T-cell (primary cell): ENCODE measurements at regions not wholly inside any gene's neighbourhood (a gene's known extent, or its start where the extent isn't known, plus 50 kb on each side); places are given as distances from the start of the nearest gene placed in this dataset.

Experiments
- ATAC-seq, 4 experiments: fragments of 200-7000 bp in 3 of 4; fragments of 150-1000 bp in 1 of 4; cut with Tn5 transposase; replicated peaks in 1 of 4; 1 replicate in 3 of 4; 2 replicates in 1 of 4; pipeline ENCODE4 v1.10.0; 2021; ENCODE audit warnings: moderate library complexity in 3 of 4, mild to moderate bottlenecking in 2 of 4, moderate number of reproducible peaks in 1 of 4
- CTCF ChIA-PET, 2 donors: fragments of 300-600 bp; sonication (Branson Sonifier 250); formaldehyde crosslinking; loops; one replicate each; lab custom pipeline; 2022; ENCODE audit warnings: antibody characterized with exemption in 2 of 2; lab: Charles Lee
- POLR2A ChIA-PET, 2 donors: fragments of 300-600 bp; sonication (Branson Sonifier 250); formaldehyde crosslinking; loops; one replicate each; lab custom pipeline; 2022; ENCODE audit warnings: antibody characterized with exemption in 2 of 2; lab: Charles Lee
- DNase-seq, 35 experiments: peaks; one replicate each; pipeline versions ENCODE4 v3.0.0 to v3.0.0-alpha.2; 2013 to 2023
- H3K27ac ChIP-seq: one replicate; pipeline ENCODE4 v1.5.1; 2013; ENCODE audit warnings: low read length
- H3K27me3 ChIP-seq, 2 experiments: replicated peaks in 1 of 2; 1 replicate in 1 of 2; 2 replicates in 1 of 2; pipeline versions ENCODE4 v1.6.1 to v1.7.0; 2013; ENCODE audit warnings: low read length in 1 of 2, mixed read lengths in 1 of 2; ENCODE audit not compliant: control insufficient read depth in 2 of 2, insufficient read depth in 2 of 2; ENCODE audit errors: extremely low read depth in 1 of 2
- H3K36me3 ChIP-seq, 2 donors: 1 replicate in 1 of 2; 2 replicates in 1 of 2; pipeline versions ENCODE4 v1.6.1 to v1.7.0; 2013; ENCODE audit warnings: low read length in 1 of 2; ENCODE audit not compliant: control insufficient read depth in 2 of 2, insufficient read depth in 1 of 2; ENCODE audit errors: extremely low read depth in 1 of 2
- H3K4me1 ChIP-seq, 2 experiments: 1 replicate in 1 of 2; 2 replicates in 1 of 2; pipeline versions ENCODE4 v1.6.1 to v1.7.0; 2013; ENCODE audit warnings: low read length in 2 of 2, mixed read lengths in 1 of 2; ENCODE audit not compliant: insufficient read depth in 2 of 2, control insufficient read depth in 1 of 2; ENCODE audit errors: extremely low read depth in 1 of 2
- H3K4me3 ChIP-seq, 2 donors: 1 replicate in 1 of 2; 2 replicates in 1 of 2; pipeline versions ENCODE4 v1.5.1 to v1.7.0; 2013; ENCODE audit warnings: mild to moderate bottlenecking in 2 of 2, low read length in 1 of 2, moderate library complexity in 1 of 2; ENCODE audit not compliant: control insufficient read depth in 1 of 2; ENCODE audit errors: extremely low read depth in 1 of 2
- H3K9me3 ChIP-seq: 2 replicates; pipeline ENCODE4 v1.7.0; 2013
- H3K27ac Mint-ChIP-seq, 2 donors: one replicate each; pipeline ENCODE4 v1.8.0; 2020 to 2021; ENCODE audit warnings: mild to moderate bottlenecking in 2 of 2, mixed read lengths in 2 of 2
- H3K27me3 Mint-ChIP-seq, 2 donors: one replicate each; pipeline ENCODE4 v1.8.0; 2021 to 2022; ENCODE audit warnings: mixed read lengths in 2 of 2
- H3K36me3 Mint-ChIP-seq: one replicate; pipeline ENCODE4 v1.8.0; 2021; ENCODE audit warnings: mixed read lengths
- H3K4me1 Mint-ChIP-seq, 3 donors: one replicate each; pipeline ENCODE4 v1.8.0; 2020 to 2022; ENCODE audit warnings: mixed read lengths in 3 of 3, mild to moderate bottlenecking in 1 of 3
- H3K4me3 Mint-ChIP-seq, 3 donors: one replicate each; pipeline ENCODE4 v1.8.0; 2020 to 2022; ENCODE audit warnings: mild to moderate bottlenecking in 3 of 3, mixed read lengths in 3 of 3, moderate library complexity in 3 of 3
- H3K9me3 Mint-ChIP-seq, 3 donors: one replicate each; pipeline ENCODE4 v1.8.0; 2020 to 2022; ENCODE audit warnings: mixed read lengths in 3 of 3
- WGBS: methylation state at CpG from one replicate; pipeline ENCODE4 v1.1.5; 2013; ENCODE audit warnings: missing lambda C conversion rate; ENCODE audit not compliant: insufficient coverage; 5-methylcytosine and 5-hydroxymethylcytosine counted together

- ChIA-PET POLR2A (interaction anchor here in 1 of 2 donors (0.8 kb wide), 1 partner anchor 349 kb away, joined by 11 read pairs; no protein-coding TSS in a partner anchor), CTCF (no interaction called here)
- Mint-ChIP-seq H3K27me3 (peaks cover 51 to 73% of the 10 kb centered on the region in 2 donors), H3K4me3 (peak overlapping the region; percentile 53 to 84 (median 62)), H3K4me1 (peaks cover 20 to 42% (median 33%) of the 10 kb centered on the region in 3 donors), H3K9me3 (no peaks in the 10 kb centered on the region), H3K36me3 (no peaks in the 10 kb centered on the region), H3K27ac (peak overlapping the region in 1 of 2 donors; percentile 4)
- H3K36me3 ChIP-seq, result no peaks in the 10 kb centered on the region
- peaks cover 3 to 23% of the 10 kb centered on the region in 2 experiments for H3K4me1 ChIP-seq
- H3K27me3 ChIP-seq, result peaks cover 30 to 62% of the 10 kb centered on the region in 2 experiments
- no peak overlapping the region for H3K27ac ChIP-seq
- 2% methylated on average over 20 of the region's 43 CpGs for WGBS
- no peaks in the 10 kb centered on the region for H3K9me3 ChIP-seq
- ATAC-seq (no peak), DNase-seq (no peak)
- peak overlapping the region in 1 of 2 donors; percentile 5 for H3K4me3 ChIP-seq
Measured at GRCh38 chr19:30224689-30225606, 147.2 kb upstream of the ZNF536 start.

- Mint-ChIP-seq H3K9me3 (no peaks in the 10 kb centered on the region), H3K36me3 (no peaks in the 10 kb centered on the region), H3K27me3 (peaks cover 56 to 72% of the 10 kb centered on the region in 2 donors), H3K4me3 (peak overlapping the region; percentile 41 to 86 (median 54)), H3K4me1 (peaks cover 20 to 42% (median 33%) of the 10 kb centered on the region in 3 donors), H3K27ac (no peak overlapping the region)
- POLR2A ChIA-PET, result no interaction called here
- CTCF ChIA-PET, result no interaction called here
- Histone ChIP-seq H3K9me3 (no peaks in the 10 kb centered on the region), H3K36me3 (no peaks in the 10 kb centered on the region), H3K4me1 (peaks cover 3 to 23% of the 10 kb centered on the region in 2 experiments), H3K27me3 (peaks cover 32 to 61% of the 10 kb centered on the region in 2 experiments), H3K4me3 (peak overlapping the region in 1 of 2 donors; percentile 23), H3K27ac (no peak overlapping the region)
- WGBS, result 1% methylated on average over 43 of the region's 84 CpGs
- DNase-seq (no peak), ATAC-seq (no peak)
Measured at GRCh38 chr19:30225676-30226463, 146.3 kb upstream of the ZNF536 start.

- H3K27ac ChIP-seq, result no peak overlapping the region
- peak overlapping the region in 1 of 2 donors; percentile 23 for H3K4me3 ChIP-seq
- peaks cover 3 to 23% of the 10 kb centered on the region in 2 experiments for H3K4me1 ChIP-seq
- peaks cover 20 to 40% (median 33%) of the 10 kb centered on the region in 3 donors for H3K4me1 Mint-ChIP-seq
- DNase-seq (no peak), ATAC-seq (no peak)
- H3K9me3 ChIP-seq, result no peaks in the 10 kb centered on the region
- H3K4me3 Mint-ChIP-seq, result peak overlapping the region; percentile 66 to 86 (median 74)
- ChIA-PET CTCF (interaction anchor here in 1 of 2 donors (0.7 kb wide), 1 partner anchor 38 kb away, joined by 4 read pairs; no protein-coding TSS in a partner anchor), POLR2A (no interaction called here)
- peak overlapping the region in 1 of 2 donors; percentile 49 for H3K27ac Mint-ChIP-seq
- no peaks in the 10 kb centered on the region for H3K36me3 ChIP-seq
- 3% methylated on average over 21 of the region's 29 CpGs for WGBS
- H3K36me3 Mint-ChIP-seq, result no peaks in the 10 kb centered on the region
- peaks cover 29 to 64% of the 10 kb centered on the region in 2 experiments for H3K27me3 ChIP-seq
- H3K27me3 Mint-ChIP-seq, result peaks cover 56 to 72% of the 10 kb centered on the region in 2 donors
- no peaks in the 10 kb centered on the region for H3K9me3 Mint-ChIP-seq
Measured at GRCh38 chr19:30226464-30227011, 145.6 kb upstream of the ZNF536 start.

GRCh38 chr19:30227012-30227621, 145.1 kb upstream of the ZNF536 start:
- DNase-seq, result no peak

GRCh38 chr19:30227661-30228112, 144.5 kb upstream of the ZNF536 start:
- ATAC-seq, result peak; percentile 16 to 40 (median 31)
- no peak overlapping the region for H3K27ac Mint-ChIP-seq
- no peak overlapping the region for H3K27ac ChIP-seq

More at GRCh38 chr19:30227012-30227621, 145.1 kb upstream of the ZNF536 start:
- ChIA-PET POLR2A (no interaction called here), CTCF (interaction anchor here in 1 of 2 donors (0.7 kb wide), 1 partner anchor 37 kb away, joined by 4 read pairs; no protein-coding TSS in a partner anchor)
- Histone ChIP-seq H3K4me1 (peaks cover 3 to 23% of the 10 kb centered on the region in 2 experiments), H3K27me3 (peaks cover 26 to 63% of the 10 kb centered on the region in 2 experiments), H3K36me3 (no peaks in the 10 kb centered on the region), H3K27ac (no peak overlapping the region), H3K4me3 (peak overlapping the region in 1 of 2 donors; percentile 10), H3K9me3 (no peaks in the 10 kb centered on the region)
- peaks cover 54 to 71% of the 10 kb centered on the region in 2 donors for H3K27me3 Mint-ChIP-seq
- peak overlapping the region; percentile 66 to 86 (median 74) for H3K4me3 Mint-ChIP-seq
- no peaks in the 10 kb centered on the region for H3K36me3 Mint-ChIP-seq
- under 1% methylated on average over 26 of the region's 35 CpGs for WGBS
- H3K9me3 Mint-ChIP-seq, result no peaks in the 10 kb centered on the region
- peaks cover 20 to 40% (median 33%) of the 10 kb centered on the region in 3 donors for H3K4me1 Mint-ChIP-seq
- peak in 1 of 4 experiments; percentile 14 for ATAC-seq
- peak overlapping the region in 1 of 2 donors; percentile 49 for H3K27ac Mint-ChIP-seq

More at GRCh38 chr19:30227661-30228112, 144.5 kb upstream of the ZNF536 start:
- 1% methylated on average over 54 of the region's 57 CpGs for WGBS
- DNase-seq, result peak in 10 of 35 experiments; percentile 2 to 22 (median 12)
- Histone ChIP-seq H3K9me3 (no peaks in the 10 kb centered on the region), H3K27me3 (peaks cover 26 to 62% of the 10 kb centered on the region in 2 experiments), H3K4me3 (peak overlapping the region in 1 of 2 donors; percentile 32), H3K4me1 (peaks cover 3 to 23% of the 10 kb centered on the region in 2 experiments), H3K36me3 (no peaks in the 10 kb centered on the region)
- H3K4me3 Mint-ChIP-seq, result peak overlapping the region; percentile 21 to 86 (median 37)
- H3K9me3 Mint-ChIP-seq, result no peaks in the 10 kb centered on the region
- peaks cover 59 to 74% of the 10 kb centered on the region in 2 donors for H3K27me3 Mint-ChIP-seq
- H3K36me3 Mint-ChIP-seq, result no peaks in the 10 kb centered on the region
- H3K4me1 Mint-ChIP-seq, result peaks cover 20 to 40% (median 33%) of the 10 kb centered on the region in 3 donors
- POLR2A ChIA-PET, result no interaction called here
- CTCF ChIA-PET, result no interaction called here
